GM12891 (cell line): ENCODE measurements at regions not wholly inside any gene's neighbourhood (a gene's known extent, or its start where the extent isn't known, plus 50 kb on each side); places are given as distances from the start of the nearest gene placed in this dataset.

ENCODE experiments used
- POLR2A ChIP-seq: IDR thresholded peaks from 2 replicates; pipeline ENCODE4 v1.6.1; 2011; ENCODE audit warnings: low read depth, low read length, control low read depth
- POLR2AphosphoS5 ChIP-seq: IDR thresholded peaks from 2 replicates; pipeline ENCODE4 v1.6.1; 2011; ENCODE audit warnings: low read depth, low read length, control low read depth
- SPI1 ChIP-seq: IDR thresholded peaks from 2 replicates; pipeline ENCODE4 v1.6.1; 2011; ENCODE audit warnings: low read depth, low read length, control low read depth

GRCh38 chr16:52770828-52771227, 223.9 kb upstream of the TOX3 start:
- no peak for TF ChIP-seq POLR2A
- TF ChIP-seq POLR2AphosphoS5 = no peak
- no peak for TF ChIP-seq SPI1
